Neural crest cell (in vitro differentiated cells): ENCODE measurements at regions not wholly inside any gene's neighbourhood (a gene's known extent, or its start where the extent isn't known, plus 50 kb on each side); places are given as distances from the start of the nearest gene placed in this dataset.
"Not testable (repeated sequence)": the region's sequence is repeated elsewhere in the genome, so short reads cannot be mapped to it uniquely, and the experiment has no call there.

Experiments used
- DNase-seq: peaks from one replicate; pipeline ENCODE4 v3.0.0; 2021; ENCODE audit warnings: low read depth, mixed read lengths, low spot score
- H3K27ac Mint-ChIP-seq: one replicate; pipeline ENCODE4 v1.8.0; 2021; ENCODE audit warnings: mild to moderate bottlenecking, mixed read lengths; ENCODE audit not compliant: unreplicated experiment
- H3K27me3 Mint-ChIP-seq: 2 replicates; pipeline ENCODE4 v1.8.0; 2021; ENCODE audit warnings: low read depth, mild to moderate bottlenecking, mixed read lengths
- H3K36me3 Mint-ChIP-seq: 2 replicates; pipeline ENCODE4 v1.8.0; 2021; ENCODE audit warnings: low read depth, mild to moderate bottlenecking, mixed read lengths
- H3K4me1 Mint-ChIP-seq: 2 replicates; pipeline ENCODE4 v1.8.0; 2021; ENCODE audit warnings: mixed read lengths
- H3K4me3 Mint-ChIP-seq: one replicate; pipeline ENCODE4 v1.8.0; 2021; ENCODE audit warnings: mild to moderate bottlenecking, mixed read lengths
- H3K9me3 Mint-ChIP-seq: 2 replicates; pipeline ENCODE4 v1.8.0; 2021; ENCODE audit warnings: mixed read lengths
- CTCF ChIP-seq: fragments of 200-600 bp; sonication (generic); conservative IDR thresholded peaks from 2 replicates; pipeline ENCODE4 v1.5.0; 2021; ENCODE audit warnings: antibody characterized with exemption, mild to moderate bottlenecking

GRCh38 chr2:34810456-34810855, 1211.4 kb upstream of the FAM98A start:
- H3K27me3 Mint-ChIP-seq: no peaks in the 10 kb centered on the region
- H3K9me3 Mint-ChIP-seq: no peaks in the 10 kb centered on the region

GRCh38 chr2:34808426-34808825, 1209.3 kb upstream of the FAM98A start:
- Mint-ChIP-seq H3K4me1 (peaks cover 8% of the 10 kb centered on the region), H3K4me3 (no peak overlapping the region), H3K9me3 (no peaks in the 10 kb centered on the region), H3K27me3 (no peaks in the 10 kb centered on the region), H3K36me3 (no peaks in the 10 kb centered on the region), H3K27ac (no peak overlapping the region)
- TF ChIP-seq CTCF: no peak
- no peak for DNase-seq

More at GRCh38 chr2:34810456-34810855, 1211.4 kb upstream of the FAM98A start:
- Mint-ChIP-seq H3K4me1 (peaks cover 8% of the 10 kb centered on the region), H3K27ac (no peak overlapping the region), H3K36me3 (no peaks in the 10 kb centered on the region), H3K4me3 (no peak overlapping the region)
- no peak for TF ChIP-seq CTCF
- no peak for DNase-seq

GRCh38 chr2:34806891-34807290, 1207.8 kb upstream of the FAM98A start:
- H3K36me3 Mint-ChIP-seq: no peaks in the 10 kb centered on the region
- no peak overlapping the region for H3K27ac Mint-ChIP-seq
- no peaks in the 10 kb centered on the region for H3K9me3 Mint-ChIP-seq
- no peak for TF ChIP-seq CTCF
- DNase-seq: no peak
- H3K4me1 Mint-ChIP-seq: peaks cover 8% of the 10 kb centered on the region
- no peak overlapping the region for H3K4me3 Mint-ChIP-seq
- H3K27me3 Mint-ChIP-seq: no peaks in the 10 kb centered on the region

- H3K4me1 Mint-ChIP-seq: peaks cover 8% of the 10 kb centered on the region
- H3K36me3 Mint-ChIP-seq: no peaks in the 10 kb centered on the region
- TF ChIP-seq CTCF: no peak
- H3K27ac Mint-ChIP-seq: no peak overlapping the region
- no peaks in the 10 kb centered on the region for H3K9me3 Mint-ChIP-seq
- DNase-seq: no peak
- no peak overlapping the region for H3K4me3 Mint-ChIP-seq
- no peaks in the 10 kb centered on the region for H3K27me3 Mint-ChIP-seq
Measured at GRCh38 chr2:34806396-34806795, 1207.3 kb upstream of the FAM98A start.

- Mint-ChIP-seq H3K9me3 (no peaks in the 10 kb centered on the region), H3K36me3 (no peaks in the 10 kb centered on the region), H3K27ac (no peak overlapping the region), H3K4me1 (no peaks in the 10 kb centered on the region), H3K27me3 (no peaks in the 10 kb centered on the region), H3K4me3 (no peak overlapping the region)
- no peak for DNase-seq
- no peak for TF ChIP-seq CTCF
Measured at GRCh38 chr2:34799556-34799955, 1200.5 kb upstream of the FAM98A start.

GRCh38 chr2:34795586-34795985, 1196.5 kb upstream of the FAM98A start:
- not testable (repeated sequence) for H3K27me3 Mint-ChIP-seq, H3K36me3 Mint-ChIP-seq, H3K27ac Mint-ChIP-seq, H3K4me3 Mint-ChIP-seq, H3K4me1 Mint-ChIP-seq, DNase-seq, H3K9me3 Mint-ChIP-seq
